GM19372 (cell line): ENCODE measurements at regions not wholly inside any gene's neighbourhood (a gene's known extent, or its start where the extent isn't known, plus 50 kb on each side); places are given as distances from the start of the nearest gene placed in this dataset.
"Not testable (repeated sequence)": the region's sequence is repeated elsewhere in the genome, so short reads cannot be mapped to it uniquely, and the experiment has no call there.

Source experiments
- ATAC-seq: cut with Tn5 transposase; IDR thresholded peaks from one replicate; pipeline ENCODE4 v1.9.1; 2021; ENCODE audit warnings: mild to moderate bottlenecking, low read depth, moderate library complexity; ENCODE audit not compliant: unreplicated experiment

DNA sequence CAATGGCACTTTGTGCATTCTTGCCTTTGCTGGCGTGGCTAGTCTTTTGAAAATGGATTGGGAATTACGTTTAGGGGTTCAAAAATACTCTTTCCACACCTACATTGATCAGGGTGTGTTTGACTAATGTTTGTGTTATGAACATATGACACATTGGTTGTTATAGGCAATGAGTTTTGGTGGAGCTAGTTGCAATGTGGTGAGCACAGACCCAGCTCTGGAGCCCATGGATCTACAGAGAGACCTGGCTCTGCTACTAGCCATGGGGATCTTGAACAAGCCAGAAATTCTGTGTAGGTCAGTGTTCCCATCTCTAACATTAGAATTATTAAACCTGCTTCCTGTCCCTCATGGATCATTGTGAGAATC lies 222.4 kb upstream of the UBL3 start:
- ATAC-seq, result no peak

DNA sequence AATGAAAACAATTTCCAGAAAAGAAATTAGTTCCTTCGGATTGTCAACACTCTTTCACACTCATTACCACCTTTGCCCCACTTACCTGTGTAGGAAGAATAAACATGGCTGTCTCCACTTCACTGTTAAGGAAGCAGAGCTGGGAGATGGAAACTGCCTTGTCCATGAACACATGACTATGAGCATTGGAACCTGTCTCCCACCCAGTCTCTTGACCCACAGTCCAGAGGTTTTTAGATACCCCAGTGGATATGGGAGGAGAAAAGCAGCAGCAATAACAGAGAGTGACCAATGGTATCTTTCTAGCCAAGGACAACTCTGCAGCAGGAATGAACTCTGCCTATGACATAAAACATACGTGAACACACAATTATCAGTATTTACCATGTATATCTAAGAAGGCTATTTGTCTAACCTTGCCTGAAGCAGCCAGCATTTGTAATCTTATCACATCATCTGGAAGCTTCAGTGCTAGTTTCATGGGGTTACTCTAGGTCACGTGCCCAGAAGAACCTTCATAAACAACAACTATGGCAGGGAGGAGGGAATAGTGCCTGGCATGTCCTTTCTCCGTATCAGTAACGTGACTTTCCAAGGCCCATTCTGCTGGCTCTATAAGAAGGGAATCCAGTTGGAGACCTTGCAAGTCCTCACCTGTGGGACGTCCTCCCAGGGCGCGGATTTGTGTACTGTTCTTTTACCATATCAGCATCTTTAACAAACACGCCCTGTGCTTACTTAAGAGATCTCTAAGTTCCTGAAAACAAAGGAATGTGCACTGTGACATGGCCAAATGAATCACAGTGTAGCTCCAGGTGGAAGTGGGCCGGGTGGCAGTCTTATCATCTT lies 221.8 kb upstream of the UBL3 start:
- ATAC-seq, result no peak

DNA sequence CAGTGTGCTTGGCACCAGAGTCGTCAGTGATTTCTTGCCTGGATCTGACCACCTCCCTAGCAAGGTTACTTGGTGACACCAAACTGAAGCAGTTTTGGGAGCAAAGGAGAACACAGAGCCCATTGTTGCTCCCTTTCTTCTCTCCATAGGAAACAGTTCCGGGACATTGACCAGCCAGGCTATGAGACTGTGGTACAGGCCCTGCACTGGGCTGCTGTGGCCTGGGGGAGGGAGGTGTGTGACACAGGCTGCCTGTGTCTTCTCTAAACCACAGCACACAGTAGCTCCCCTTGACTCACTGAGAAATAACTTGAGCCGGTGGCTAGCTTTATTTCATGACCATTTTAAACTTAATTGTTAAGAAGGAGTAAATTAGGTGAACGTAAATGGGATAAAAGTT lies 214.8 kb upstream of the UBL3 start:
- ATAC-seq, result no peak

DNA sequence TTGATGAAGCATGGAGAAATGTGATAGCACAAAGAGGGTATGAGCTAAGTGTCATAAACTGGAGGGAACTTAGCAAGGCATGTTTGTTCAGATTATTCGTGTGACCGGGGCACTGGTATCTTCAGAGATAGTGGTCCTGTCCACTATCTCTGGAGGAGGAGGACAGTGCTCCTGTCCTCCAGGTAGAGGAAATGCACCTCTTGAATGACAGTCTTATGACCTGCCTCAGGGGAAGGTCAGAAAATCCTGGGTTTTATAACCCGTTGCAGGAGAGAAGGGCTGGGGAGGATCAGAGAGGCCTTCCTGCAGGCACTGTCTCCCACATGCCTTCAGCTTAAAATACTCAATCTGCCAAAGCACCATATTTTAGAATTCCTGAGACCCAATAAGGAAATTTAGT lies 213.5 kb upstream of the UBL3 start:
- no peak for ATAC-seq

DNA sequence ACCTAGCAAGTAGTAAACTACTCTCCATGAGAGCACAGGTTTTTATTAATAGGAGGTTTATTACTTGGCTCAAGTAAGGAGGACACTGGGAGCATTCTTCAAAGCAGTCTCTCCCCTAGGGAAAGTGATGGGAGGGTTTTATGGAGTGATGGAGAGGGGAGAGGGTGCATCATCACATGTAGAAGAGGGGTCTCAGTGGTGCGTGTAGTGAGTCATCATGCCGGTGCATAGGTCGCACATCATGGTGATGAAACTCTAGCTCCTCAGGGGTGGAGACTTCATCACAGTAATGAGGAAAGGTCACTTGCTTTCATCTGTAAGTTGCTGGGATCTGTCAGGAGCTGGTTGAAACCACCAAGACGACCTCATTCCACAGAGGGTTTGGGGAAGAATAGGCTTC lies 210.8 kb upstream of the UBL3 start:
- ATAC-seq, result no peak

DNA sequence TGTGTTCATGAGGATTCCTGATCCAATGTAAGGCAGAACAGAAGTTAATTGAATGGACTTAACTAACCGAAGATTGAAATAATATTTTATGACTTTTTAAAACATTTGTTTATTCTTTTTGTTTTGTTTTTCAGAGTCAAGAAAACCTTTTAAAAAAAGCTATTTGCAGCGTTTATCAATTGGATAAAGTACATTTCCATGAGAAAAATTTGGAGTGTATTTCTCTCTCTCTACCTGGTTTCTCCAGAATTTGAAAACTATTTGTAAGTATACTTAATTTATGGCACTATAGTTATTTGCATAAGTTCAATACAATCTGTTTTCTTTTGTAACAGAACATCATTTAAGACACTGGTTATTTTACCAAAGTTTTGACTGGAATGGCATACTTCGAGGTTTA lies 208.0 kb upstream of the UBL3 start:
- no peak for ATAC-seq

DNA sequence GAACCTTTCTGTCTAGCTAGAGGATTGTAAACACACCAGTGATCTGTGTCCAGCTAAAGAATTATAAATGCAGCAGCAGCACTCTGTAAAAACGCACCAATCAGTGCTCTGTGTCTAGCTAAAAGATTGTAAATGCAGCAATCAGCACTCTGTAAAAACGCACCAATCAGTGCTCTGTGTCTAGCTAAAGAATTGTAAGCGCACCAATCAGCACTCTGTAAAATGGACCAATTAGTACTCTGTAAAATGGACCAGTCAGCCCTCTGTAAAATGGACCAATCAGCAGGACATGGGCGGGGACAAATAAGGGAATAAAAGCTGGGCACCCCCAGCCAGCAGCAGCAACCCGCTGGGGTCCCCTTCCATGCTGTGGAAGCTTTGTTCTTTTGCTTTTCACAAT lies 204.1 kb upstream of the UBL3 start:
- not testable (repeated sequence) for ATAC-seq

DNA sequence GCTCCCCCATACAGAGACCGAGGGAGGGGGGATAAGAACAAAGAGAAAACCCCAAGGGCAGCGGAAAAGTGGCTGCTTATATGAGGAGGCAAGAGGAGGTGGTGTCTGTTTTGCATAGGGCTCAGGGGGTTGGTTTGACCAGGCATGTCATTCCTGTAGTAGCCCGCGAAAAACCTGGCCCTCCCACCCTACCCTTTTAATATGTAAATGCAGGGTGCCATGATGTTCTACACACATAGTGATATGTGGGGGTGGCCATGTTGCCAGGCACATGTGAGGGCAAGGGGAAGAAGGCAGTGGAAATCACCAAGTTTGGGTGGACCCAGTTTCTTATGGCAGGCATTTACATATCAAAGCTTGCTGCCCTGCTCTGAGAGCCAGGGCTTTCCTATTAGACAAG lies 203.5 kb upstream of the UBL3 start:
- no peak for ATAC-seq

DNA sequence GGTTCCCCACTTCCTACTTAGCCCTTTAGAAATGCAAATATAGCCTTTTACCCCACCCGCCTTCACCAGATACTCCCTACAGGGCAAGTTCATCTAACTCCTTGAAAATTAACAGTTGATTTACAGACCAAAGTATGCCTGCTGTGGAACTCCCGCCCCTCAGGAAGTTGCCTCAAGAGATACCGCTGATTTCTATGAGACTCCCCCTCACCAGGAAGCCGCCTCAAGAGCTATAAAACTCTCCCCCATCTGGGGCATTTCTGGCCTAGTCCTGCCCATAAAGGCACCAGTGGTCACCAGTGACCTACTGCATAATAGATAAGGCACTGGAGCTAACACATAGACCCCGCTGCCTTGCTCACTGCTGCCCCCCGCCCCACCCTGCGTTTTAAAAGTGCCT lies 201.7 kb upstream of the UBL3 start:
- no peak for ATAC-seq

DNA sequence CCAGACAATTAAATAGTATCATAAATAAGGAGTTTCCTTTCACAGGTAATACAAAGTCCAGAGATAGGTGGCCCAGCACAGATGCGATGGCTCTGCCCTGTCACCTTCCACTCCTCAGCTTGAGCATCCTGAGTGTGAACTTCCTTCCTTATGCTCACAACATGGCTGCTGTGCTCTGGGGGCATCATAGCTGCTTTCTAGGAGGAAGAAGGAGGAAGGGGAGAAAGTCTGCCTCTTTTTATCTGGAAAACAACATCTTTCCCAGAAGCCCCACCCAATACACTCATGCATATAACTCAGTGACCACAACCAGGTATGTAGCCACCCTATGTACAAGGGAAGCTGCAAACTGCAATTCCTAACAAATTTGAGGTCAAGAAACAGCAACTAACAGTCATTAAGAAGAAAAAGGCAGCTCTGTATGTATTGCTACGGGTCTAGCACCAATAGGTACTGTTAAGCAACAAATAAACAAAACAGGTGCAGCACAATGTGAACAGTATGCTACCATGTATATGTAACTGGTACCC lies 201.2 kb upstream of the UBL3 start:
- no peak for ATAC-seq

DNA sequence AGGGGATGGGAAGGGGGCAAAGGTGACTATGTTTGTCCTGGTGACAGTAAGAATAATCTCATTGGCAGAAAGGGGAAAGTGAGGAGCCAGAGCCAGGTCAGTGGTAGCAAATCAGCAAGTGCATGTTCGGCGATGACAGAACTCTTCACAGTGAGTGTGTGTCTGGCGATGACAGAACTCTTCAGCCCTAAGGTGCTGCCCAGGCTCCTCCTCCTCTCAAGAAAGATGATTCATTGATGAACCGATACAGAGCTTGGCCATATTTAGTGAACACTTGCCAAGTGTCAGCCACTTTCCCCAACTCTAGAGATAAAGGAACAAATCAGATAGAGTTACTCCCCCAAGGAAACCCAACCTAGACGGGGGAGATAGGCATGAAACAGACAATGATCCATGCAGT lies 199.3 kb upstream of the UBL3 start:
- no peak for ATAC-seq

DNA sequence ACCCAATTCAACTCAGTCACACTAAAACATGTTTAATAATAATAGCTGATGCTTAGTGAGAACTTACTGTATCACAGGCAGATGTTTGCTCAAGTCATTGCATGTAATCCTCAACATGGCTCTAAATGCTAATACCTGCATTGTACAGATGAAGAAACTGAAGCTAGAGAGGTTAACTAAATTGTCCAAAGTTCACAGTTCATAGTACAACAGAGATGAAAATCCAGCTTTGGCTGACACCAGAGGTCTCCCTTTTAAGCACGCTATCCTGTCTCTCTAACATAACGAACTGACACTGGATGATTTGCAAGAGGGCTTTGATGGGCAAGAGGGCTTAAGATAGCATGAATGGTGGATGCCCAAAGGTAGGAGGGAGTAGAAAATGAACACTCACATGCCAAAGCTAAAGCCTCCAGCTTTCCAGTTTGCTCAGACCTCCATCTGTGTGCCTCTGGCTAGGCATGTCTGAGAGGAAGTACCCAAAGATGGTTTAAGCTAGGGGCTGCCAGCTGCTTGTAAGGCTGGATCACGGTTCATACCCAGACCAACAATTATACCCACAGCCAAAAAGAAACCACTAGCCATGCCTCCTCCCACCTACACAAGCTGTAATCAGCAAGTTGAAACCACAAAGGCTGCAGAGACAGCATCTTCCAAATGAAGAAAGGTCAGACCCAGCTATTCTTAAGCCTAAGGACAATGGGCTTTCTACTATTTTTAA lies 196.9 kb upstream of the UBL3 start:
- ATAC-seq, result no peak

DNA sequence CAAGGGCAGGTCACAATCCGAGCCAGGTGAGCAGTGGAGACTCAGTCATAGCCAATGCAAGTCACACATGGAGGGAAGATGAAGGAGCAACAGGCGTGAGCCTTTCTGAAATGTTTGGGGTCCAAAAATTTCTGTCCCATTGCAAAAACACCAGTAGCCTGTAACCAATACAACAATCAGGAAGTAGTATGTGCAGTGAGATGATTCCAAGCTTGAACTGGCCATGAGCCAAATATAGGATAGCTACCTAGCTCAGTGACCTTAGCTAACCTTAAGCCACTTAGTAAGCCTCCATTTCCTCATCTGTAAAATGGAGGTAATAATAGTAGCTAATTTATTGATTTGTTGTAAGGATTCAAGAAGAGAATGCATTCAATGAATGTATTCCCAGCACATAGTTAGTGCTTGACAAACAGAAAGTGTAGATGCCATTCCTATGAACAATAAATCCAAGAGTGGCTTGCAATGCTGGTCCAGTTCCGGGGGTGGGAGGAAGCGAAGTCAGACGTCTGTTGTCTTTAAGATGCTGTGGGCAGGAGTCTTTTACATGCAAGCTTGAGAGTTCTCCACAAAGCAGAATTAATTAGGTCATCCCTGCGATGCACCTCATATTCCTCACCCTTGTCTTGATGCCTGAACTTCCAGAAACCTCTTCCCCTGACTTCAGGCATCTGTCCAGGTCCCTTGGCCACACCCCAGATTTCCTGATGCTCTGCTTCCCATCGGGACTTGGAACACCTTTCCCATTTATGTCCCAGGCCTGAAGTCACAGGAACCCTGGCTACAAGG lies 195.7 kb upstream of the UBL3 start:
- no peak for ATAC-seq

DNA sequence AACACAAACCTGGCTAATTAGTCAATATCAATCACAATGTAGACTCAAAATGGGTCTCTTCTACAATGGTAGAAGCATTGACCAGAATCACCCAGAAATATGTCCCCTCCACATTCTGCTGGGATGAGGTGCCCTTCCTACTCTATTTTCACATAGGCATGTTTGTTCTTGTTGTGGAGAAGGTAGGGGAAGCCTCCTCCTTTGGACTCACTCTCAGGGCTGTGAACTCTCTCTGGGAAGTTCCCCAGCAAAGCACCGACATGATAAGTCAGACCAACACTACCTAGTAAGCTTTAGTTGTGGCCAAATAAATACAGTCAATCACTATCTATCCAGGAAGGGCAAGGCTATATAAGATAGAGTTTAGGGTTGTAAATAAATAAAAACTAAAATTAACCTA lies 194.5 kb upstream of the UBL3 start:
- ATAC-seq, result no peak

DNA sequence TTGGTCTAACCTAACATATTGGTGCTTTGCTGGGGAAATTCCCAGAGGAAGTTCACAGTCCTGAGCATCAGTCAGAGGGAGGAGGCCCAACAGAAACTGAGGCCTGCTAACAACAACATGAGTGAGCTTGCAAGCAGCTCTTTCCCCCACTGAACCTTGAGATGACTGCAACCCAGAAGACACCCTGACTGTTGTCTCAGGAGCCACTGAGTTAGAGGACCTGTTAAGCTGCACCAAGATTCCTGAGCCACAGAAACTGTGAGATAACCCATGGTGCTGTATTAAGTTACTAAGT lies 193.2 kb upstream of the UBL3 start:
- no peak for ATAC-seq

DNA sequence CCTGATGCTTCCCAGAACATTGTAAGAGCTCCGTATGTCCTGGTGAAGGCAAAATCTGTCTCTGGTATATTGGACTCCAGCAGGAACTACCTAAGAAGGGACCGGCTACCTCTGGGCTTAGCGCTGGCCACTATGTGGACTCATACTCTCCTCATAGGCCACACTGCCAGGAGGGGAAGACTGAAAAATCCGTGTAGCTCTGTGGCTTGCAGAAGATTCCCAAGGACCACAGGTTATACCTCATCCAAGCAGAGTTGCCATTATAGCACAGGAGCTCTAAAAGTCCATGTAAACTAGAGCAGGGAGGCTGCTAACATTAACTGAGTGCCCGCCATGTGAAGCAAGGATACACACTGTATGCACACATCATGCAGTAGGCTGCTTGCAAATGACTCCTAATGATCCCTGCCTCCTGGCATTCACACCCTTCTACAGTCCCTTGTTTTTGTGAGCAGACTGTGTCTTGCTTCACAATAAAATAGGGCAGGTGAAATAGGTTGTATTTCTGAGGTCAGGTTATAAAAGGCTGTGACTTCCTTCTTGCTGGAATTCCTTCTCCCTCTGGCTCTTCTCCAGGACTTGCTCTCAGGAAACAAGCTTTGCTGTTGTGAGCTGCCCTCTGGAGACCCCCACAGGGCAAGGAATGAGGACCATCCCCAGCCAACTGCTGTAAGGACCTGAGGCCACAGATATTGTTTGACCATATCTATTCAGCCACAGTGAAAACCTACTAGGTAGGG lies 192.6 kb upstream of the UBL3 start:
- no peak for ATAC-seq

DNA sequence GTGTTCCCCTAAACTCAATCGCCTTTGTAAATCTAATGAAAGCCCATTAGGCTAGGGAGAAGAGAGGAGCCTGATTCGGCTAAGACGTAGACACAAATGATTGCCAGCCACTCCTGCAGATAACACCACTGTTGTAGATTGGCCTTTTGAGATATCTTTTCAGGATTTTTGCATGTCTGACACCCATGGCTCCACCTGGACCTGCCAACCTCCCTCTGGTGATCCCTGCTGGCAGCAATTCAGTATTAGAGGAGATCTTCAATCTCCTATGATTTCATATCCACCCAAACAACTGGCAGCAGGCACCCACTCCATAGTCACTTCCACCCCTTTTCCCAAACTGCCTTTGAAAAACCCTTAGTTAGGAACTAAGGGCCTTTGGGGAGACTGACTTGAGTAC lies 191.9 kb upstream of the UBL3 start:
- ATAC-seq, result no peak

DNA sequence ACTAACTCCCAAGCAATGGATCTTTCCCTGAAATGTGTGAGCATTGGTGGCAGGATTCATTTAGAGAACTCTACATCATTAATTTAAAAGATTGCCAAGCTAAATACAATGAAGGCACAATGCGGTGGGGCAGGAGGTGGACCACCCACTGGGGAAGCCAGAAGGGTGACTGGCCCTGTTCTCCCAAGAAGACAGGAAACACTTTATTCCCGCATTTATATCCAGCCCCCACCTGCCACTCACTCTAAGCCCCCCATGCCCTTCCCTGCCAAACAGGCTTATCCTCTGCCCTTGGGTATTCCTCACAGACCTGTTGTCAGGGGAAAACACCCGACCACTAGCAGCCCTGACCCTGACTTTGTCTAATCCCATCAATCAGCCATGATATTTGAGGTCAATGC lies 189.1 kb upstream of the UBL3 start:
- ATAC-seq, result no peak

DNA sequence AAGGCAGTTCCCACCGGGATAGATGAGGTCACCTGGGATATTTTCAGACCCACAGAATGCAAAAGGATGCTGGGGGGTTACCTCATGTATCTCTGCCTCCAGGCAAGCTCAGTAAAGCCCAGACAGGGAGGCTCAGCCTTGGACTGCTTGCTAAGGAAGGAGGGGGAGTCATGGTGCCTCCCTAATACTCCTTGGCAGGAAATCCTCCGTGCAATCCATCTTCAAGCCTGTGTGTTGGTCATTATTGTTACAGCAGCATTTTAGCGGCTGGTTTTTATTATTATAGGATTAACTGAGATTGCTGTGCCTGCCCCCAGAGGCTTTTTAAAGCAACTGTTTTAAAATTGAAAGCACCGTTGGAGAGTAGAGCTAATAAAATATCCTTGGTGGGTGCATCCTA lies 188.5 kb upstream of the UBL3 start:
- no peak for ATAC-seq

DNA sequence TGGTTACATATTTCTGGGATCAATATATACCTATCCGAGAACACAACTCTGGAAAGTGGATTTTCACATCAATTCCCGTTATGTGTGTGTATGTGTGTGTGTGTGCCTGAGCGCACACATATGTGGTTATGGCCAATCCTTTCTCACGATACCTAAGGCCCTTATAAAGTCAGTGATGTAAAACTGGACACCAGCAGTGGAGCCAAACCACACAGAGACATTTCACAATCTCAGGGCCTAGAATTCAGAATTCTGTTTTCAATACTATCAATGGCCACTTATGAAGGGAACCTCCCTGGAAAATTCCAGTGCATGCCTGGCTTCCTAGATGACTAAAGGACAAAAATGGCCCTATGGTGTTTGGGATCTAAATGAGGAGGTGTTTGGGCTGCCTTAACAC lies 187.3 kb upstream of the UBL3 start:
- ATAC-seq, result no peak

DNA sequence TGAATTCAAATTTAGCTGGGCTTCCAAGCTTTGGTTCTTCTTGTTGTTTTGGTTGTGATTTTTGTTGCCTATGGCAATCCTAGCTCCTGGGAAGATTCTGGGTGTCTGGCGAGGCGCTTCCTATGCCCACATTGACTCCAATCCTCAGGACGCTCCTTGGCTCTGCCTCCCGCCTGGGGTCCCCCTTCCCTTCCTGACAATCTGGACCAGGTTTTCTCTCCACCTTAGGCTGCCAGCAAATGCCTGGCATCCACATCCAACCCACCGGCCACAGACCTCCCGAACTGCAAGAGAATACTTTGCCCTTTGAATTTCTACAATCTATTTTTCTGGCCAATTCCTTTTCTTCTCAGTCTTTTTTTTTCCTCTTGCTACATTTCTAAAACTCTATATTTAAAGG lies 186.9 kb upstream of the UBL3 start:
- ATAC-seq, result no peak
